GM12874 (cell line): ENCODE measurements at regions not wholly inside any gene's neighbourhood (a gene's known extent, or its start where the extent isn't known, plus 50 kb on each side); places are given as distances from the start of the nearest gene placed in this dataset.

Experiments
- TF ChIP-seq, protein P1 (sequence below): IDR thresholded peaks from 2 replicates; pipeline ENCODE4 v1.5.1; 2011; ENCODE audit warnings: low read depth, mild to moderate bottlenecking, control low read depth, low read length, moderate library complexity; ENCODE audit not compliant: insufficient read depth

DNA sequence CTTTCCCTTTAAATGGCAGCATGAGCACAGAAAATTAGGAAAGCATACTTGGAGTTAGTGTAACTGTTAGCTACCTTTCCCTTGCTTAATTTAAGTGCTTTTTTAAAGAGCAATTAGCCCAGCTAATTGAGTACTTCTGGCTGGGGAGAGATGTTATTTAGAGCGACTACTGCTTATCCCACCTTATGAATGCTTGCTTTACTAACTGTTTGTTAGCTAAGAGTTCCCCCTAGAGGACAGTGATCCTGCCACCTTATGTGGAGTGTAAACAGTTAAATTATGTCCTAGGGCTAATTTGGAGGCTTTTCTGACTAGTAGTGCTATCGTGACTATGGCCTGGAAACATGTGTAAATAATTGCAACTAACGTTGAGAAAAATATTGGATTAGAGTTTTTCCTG is 909.4 kb downstream of the FSTL5 start:
- TF ChIP-seq, protein P1, sequence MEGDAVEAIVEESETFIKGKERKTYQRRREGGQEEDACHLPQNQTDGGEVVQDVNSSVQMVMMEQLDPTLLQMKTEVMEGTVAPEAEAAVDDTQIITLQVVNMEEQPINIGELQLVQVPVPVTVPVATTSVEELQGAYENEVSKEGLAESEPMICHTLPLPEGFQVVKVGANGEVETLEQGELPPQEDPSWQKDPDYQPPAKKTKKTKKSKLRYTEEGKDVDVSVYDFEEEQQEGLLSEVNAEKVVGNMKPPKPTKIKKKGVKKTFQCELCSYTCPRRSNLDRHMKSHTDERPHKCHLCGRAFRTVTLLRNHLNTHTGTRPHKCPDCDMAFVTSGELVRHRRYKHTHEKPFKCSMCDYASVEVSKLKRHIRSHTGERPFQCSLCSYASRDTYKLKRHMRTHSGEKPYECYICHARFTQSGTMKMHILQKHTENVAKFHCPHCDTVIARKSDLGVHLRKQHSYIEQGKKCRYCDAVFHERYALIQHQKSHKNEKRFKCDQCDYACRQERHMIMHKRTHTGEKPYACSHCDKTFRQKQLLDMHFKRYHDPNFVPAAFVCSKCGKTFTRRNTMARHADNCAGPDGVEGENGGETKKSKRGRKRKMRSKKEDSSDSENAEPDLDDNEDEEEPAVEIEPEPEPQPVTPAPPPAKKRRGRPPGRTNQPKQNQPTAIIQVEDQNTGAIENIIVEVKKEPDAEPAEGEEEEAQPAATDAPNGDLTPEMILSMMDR: peak; percentile 38

DNA sequence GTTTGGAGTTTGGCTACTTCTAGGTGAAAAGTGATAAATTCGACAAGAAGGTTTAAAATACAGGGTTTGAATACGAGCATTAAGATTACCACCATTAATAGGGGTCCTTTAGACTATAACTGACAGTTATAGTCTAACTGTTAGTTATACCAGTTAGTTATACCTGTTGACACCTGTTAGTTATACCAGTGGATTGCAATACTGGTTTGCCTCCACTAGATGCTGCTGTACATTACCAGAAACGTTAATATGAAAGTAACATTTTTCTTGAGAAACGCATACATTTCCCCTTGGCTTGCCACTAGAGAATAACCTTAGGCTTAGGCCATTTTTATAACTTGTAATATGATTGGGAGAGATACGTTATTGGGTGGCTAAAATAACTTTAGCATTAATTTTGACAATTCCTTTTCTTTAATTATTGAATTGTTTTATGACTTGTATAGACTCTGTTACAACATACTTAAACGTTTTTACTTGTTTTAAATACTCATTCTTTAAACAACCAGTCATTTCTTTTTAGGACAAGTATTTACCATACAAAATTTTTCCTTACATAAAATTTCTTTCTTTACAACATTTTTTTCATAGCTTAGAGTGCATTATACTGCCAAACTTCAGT is 911.2 kb downstream of the FSTL5 start:
- TF ChIP-seq, protein P1: peak; percentile 74

DNA sequence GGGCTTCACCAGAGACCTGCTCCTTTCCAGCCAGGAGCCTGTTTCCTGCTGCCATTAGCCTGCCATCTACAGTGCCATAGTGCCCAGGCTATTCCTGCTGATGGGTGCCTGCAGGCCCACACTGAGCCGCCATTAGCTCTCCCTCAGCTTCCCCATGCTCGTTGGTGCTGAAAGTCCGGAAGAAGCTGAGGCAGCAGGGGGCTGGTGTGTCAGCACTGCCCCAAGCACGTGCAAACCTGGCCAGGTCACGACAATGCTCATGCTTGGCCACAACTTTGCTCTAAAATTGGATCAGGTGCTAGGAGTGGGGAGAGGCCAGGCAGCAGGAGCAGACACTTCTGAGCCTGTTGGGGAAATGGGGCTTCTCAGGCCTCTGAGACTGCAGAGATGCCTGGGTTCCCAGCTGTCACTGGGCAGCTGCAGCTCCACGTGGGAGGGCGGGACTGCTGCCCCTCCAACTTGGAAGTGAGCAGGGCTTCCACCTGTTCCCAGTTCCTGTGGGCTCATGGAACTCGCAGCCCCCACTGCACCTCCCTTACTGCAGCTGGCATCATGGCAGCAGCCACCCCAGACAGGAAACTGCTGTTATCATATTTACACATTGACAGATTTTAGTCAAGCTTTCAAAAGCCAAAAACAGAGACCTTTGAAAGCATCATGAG is 913.9 kb downstream of the FSTL5 start:
- TF ChIP-seq, protein P1: no peak

DNA sequence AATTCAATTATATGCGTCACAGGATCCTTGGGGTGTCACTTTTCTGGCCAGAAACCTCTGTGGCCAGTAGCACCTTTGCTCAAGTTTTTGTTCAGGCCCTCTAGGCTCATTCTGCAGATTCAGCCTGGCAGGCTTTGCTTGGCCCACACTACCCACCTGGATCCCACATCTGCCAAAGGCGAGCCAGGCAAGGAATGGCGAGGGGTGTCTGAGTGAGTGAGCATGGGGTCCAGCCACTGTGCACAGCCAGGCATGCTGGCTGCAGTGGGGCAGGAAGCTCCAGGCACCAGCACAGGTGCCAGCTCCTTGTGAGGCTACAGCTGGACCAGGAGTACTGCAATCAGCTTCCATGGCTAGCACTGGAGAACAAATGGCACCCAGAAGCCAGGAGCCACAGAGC is 914.9 kb downstream of the FSTL5 start:
- TF ChIP-seq, protein P1: no peak

DNA sequence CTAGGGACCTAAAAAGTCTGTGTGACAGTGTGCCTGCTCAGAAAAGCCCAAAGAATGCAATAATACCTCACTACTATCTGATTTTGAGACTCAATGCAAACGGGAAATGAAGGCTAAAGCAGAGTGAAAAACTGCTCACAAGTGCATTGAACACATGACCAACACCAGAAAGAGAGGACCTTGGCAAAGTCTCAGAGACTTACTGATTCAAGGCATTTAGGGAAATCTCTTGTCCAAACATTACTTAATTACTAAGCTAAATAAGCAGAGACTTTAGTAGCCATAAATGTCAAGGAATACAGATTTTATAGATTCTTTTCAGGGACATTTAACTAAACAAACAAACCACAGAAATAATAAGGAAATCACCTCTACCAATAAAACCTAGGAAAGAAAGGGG is 916.0 kb downstream of the FSTL5 start:
- TF ChIP-seq, protein P1: no peak

DNA sequence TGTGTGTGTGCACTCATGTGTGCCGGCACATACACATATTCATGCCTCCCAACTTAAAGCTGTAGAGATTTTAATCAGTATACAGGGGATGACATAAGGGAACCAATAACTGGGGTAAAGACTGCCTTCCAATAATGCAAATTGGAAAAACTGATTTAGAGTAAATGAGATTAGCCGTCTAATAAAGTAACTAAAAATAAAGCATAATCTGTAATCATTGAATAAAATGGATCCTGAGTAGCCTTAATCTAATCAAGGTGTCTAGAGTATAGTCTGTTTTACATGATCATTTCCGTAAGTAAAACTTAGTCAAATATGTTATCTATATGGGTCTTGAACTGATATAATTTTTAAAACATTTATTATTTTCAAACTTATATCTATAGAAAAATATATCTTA is 925.8 kb downstream of the FSTL5 start:
- TF ChIP-seq, protein P1: no peak

DNA sequence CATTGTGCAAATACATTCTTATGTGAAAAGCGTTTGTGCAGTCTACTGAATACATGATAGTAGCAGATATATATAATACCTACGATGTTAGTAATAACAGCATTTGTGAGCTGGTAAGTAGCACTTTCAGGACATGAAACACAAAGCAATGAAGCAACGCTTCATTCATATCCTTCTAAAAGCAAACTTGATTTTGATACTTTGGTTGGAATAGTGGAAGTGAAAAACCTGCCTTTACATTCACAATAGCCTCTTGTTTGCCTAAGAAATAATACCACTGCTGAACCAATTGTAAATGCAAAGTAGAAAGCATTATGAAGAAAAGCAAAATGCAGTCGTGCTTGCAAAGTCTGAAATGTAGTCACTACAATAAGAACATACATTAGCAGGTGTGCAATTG is 926.3 kb downstream of the FSTL5 start:
- TF ChIP-seq, protein P1: no peak
